HL-60 (cell line): ENCODE measurements at regions not wholly inside any gene's neighbourhood (a gene's known extent, or its start where the extent isn't known, plus 50 kb on each side); places are given as distances from the start of the nearest gene placed in this dataset.

Source experiments
- DNase-seq, 2 experiments: peaks; one replicate each; pipeline ENCODE4 v3.0.0-alpha.2; 2010 to 2020; ENCODE audit warnings: low read depth in 1 of 2, low spot score in 1 of 2
- H3K27ac ChIP-seq: fragments of 250-450 bp; sonication (Bioruptor Pico); replicated peaks from 2 replicates; pipeline ENCODE4 v1.5.1; 2020; ENCODE audit warnings: mild to moderate bottlenecking, moderate library complexity
- H3K27me3 ChIP-seq: fragments of 250-450 bp; sonication (Bioruptor Pico); 2 replicates; pipeline ENCODE4 v1.5.1; 2021; ENCODE audit warnings: mild to moderate bottlenecking, moderate library complexity; ENCODE audit not compliant: insufficient read depth, poor library complexity, severe bottlenecking
- H3K4me3 ChIP-seq: replicated peaks from 2 replicates; pipeline ENCODE4 v1.5.1; 2011; ENCODE audit warnings: mild to moderate bottlenecking, control low read depth, low read length; ENCODE audit not compliant: insufficient read depth
- GABPA ChIP-seq: IDR thresholded peaks from 2 replicates; pipeline ENCODE4 v1.6.1; 2012; ENCODE audit warnings: low read depth
- POLR2AphosphoS5 ChIP-seq: IDR thresholded peaks from 2 replicates; pipeline ENCODE4 v1.6.1; 2012; ENCODE audit warnings: low read depth
- SPI1 ChIP-seq: IDR thresholded peaks from 2 replicates; pipeline ENCODE4 v1.6.1; 2012; ENCODE audit warnings: low read depth, mild to moderate bottlenecking, borderline replicate concordance
- TF ChIP-seq, protein P1 (sequence below): IDR thresholded peaks from 2 replicates; pipeline ENCODE4 v1.6.1; 2012; ENCODE audit warnings: low read depth; ENCODE audit not compliant: insufficient replicate concordance
- TF ChIP-seq, protein P2 (sequence below): IDR thresholded peaks from one replicate; pipeline ENCODE4 v1.5.1; 2011; ENCODE audit warnings: low read length, control low read depth, inconsistent platforms; ENCODE audit not compliant: insufficient read depth

DNA sequence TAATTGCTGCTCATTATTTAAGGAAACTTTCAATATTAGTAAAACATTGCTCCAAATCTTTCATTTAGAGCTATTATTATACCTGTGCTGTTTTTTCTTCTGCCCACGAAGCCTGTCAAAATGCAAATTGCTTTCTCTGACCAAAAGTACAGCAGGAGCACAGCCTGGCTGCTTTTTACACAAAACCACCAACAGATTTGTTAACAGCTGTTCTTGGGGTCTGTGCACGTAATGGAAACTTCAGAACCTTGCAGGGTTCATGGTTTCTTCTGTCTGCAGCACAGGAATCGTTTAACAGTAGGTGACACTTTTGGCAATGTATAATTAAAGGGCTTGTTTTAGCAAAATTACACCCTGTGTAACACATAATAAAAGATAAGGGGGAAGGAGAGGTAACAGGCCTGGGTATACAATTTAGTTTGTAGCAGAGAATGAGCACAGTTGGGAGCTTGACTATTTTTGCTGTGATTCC is 447.3 kb downstream of the KCNJ3 start:
- DNase-seq = no peak
- Histone ChIP-seq H3K4me3 (no peak overlapping the region), H3K27me3 (no peaks in the 10 kb centered on the region), H3K27ac (no peak overlapping the region)
- TF ChIP-seq POLR2AphosphoS5 = no peak
- TF ChIP-seq, protein P1, sequence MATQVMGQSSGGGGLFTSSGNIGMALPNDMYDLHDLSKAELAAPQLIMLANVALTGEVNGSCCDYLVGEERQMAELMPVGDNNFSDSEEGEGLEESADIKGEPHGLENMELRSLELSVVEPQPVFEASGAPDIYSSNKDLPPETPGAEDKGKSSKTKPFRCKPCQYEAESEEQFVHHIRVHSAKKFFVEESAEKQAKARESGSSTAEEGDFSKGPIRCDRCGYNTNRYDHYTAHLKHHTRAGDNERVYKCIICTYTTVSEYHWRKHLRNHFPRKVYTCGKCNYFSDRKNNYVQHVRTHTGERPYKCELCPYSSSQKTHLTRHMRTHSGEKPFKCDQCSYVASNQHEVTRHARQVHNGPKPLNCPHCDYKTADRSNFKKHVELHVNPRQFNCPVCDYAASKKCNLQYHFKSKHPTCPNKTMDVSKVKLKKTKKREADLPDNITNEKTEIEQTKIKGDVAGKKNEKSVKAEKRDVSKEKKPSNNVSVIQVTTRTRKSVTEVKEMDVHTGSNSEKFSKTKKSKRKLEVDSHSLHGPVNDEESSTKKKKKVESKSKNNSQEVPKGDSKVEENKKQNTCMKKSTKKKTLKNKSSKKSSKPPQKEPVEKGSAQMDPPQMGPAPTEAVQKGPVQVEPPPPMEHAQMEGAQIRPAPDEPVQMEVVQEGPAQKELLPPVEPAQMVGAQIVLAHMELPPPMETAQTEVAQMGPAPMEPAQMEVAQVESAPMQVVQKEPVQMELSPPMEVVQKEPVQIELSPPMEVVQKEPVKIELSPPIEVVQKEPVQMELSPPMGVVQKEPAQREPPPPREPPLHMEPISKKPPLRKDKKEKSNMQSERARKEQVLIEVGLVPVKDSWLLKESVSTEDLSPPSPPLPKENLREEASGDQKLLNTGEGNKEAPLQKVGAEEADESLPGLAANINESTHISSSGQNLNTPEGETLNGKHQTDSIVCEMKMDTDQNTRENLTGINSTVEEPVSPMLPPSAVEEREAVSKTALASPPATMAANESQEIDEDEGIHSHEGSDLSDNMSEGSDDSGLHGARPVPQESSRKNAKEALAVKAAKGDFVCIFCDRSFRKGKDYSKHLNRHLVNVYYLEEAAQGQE = no peak
- TF ChIP-seq, protein P2, sequence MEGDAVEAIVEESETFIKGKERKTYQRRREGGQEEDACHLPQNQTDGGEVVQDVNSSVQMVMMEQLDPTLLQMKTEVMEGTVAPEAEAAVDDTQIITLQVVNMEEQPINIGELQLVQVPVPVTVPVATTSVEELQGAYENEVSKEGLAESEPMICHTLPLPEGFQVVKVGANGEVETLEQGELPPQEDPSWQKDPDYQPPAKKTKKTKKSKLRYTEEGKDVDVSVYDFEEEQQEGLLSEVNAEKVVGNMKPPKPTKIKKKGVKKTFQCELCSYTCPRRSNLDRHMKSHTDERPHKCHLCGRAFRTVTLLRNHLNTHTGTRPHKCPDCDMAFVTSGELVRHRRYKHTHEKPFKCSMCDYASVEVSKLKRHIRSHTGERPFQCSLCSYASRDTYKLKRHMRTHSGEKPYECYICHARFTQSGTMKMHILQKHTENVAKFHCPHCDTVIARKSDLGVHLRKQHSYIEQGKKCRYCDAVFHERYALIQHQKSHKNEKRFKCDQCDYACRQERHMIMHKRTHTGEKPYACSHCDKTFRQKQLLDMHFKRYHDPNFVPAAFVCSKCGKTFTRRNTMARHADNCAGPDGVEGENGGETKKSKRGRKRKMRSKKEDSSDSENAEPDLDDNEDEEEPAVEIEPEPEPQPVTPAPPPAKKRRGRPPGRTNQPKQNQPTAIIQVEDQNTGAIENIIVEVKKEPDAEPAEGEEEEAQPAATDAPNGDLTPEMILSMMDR = no peak
- no peak for TF ChIP-seq SPI1
- TF ChIP-seq GABPA = no peak

GRCh38 chr2:155141418-155141817 is 442.9 kb downstream of the KCNJ3 start:
- H3K4me3 ChIP-seq = no peak overlapping the region
- TF ChIP-seq SPI1 (no peak), POLR2AphosphoS5 (no peak), GABPA (no peak)
- TF ChIP-seq, protein P1 = no peak
- TF ChIP-seq, protein P2 = no peak
- DNase-seq = no peak

GRCh38 chr2:155125585-155126230 is 427.2 kb downstream of the KCNJ3 start:
- H3K4me3 ChIP-seq = no peak overlapping the region
- TF ChIP-seq, protein P2 = no peak
- no peak for TF ChIP-seq GABPA
- TF ChIP-seq SPI1 = no peak
- TF ChIP-seq, protein P1 = no peak
- no peak for TF ChIP-seq POLR2AphosphoS5

More at GRCh38 chr2:155141418-155141817, 442.9 kb downstream of the KCNJ3 start:
- no peaks in the 10 kb centered on the region for H3K27me3 ChIP-seq
- no peak overlapping the region for H3K27ac ChIP-seq

More at GRCh38 chr2:155125585-155126230, 427.2 kb downstream of the KCNJ3 start:
- Histone ChIP-seq H3K27ac (no peak overlapping the region), H3K27me3 (no peaks in the 10 kb centered on the region)
- no peak for DNase-seq
